ENCODE measurements at regions not wholly inside any gene's neighbourhood (a gene's known extent, or its start where the extent isn't known, plus 50 kb on each side); places are given as distances from the start of the nearest gene placed in this dataset.

- TF ChIP-seq CTCF (IDR thresholded peaks at IDR 0.05 in 2 of 3, conservative IDR thresholded peaks at IDR 0.05 in 1 of 3; ENCODE audit: borderline replicate concordance in 1 of 3, insufficient read depth in 1 of 3, low read depth in 2 of 3, low read length in 2 of 3), result no peak
- no peak for TF ChIP-seq EGR1 (IDR thresholded peaks at IDR 0.05; ENCODE audit: low read depth)
- no peak for TF ChIP-seq EZH2 (IDR thresholded peaks at IDR 0.05)
- TF ChIP-seq POLR2AphosphoS5 (IDR thresholded peaks at IDR 0.05; ENCODE audit: low read depth, low read length), result no peak
- TF ChIP-seq ATF3 (IDR thresholded peaks at IDR 0.05), result no peak
- no peak for TF ChIP-seq ZNF274 (IDR thresholded peaks at IDR 0.05; ENCODE audit: low read depth, low read length)
Observed at GRCh38 chr14:76962303-76962660, 66.2 kb downstream of the IRF2BPL start (continued).

GRCh38 chr14:76961631-76962302, 66.7 kb downstream of the IRF2BPL start:
- ChIA-PET POLR2A (interaction anchor here (0.6 to 3.1 kb wide), 23 partner anchors 9 to 111 kb away, joined by 3 to 30 read pairs (median 6); partner anchors contain the start of gene IRF2BPL), CTCF (interaction anchor here (0.6 to 2.6 kb wide), 16 partner anchors 9 to 190 kb away, joined by 3 to 10 read pairs (median 4); no protein-coding TSS in a partner anchor), RAD21 (ENCODE audit: low non-redundant PET in 1 of 2, low total read pairs in 2 of 2, uncharacterized antibody in 2 of 2, unreplicated experiment in 2 of 2) (interaction anchor here (0.8 to 1.6 kb wide), 14 partner anchors 8 to 137 kb away, joined by 3 to 8 read pairs (median 4); partner anchors contain the start of gene CIPC (in 1 of the 2))
- no peaks in the 10 kb centered on the region for H3K36me3 ChIP-seq (ENCODE audit: control insufficient read depth in 1 of 2, insufficient read depth in 2 of 2, low read length in 2 of 2)
- BruUV-seq (replicated peaks), result no TSS peak
- TF ChIP-seq RAD21 (IDR thresholded peaks at IDR 0.05; ENCODE audit: low read depth) (no peak), REST (IDR thresholded peaks at IDR 0.05; ENCODE audit: low read depth) (no peak), EGR1 (IDR thresholded peaks at IDR 0.05; ENCODE audit: low read depth) (no peak), FOSL1 (IDR thresholded peaks at IDR 0.05; ENCODE audit: low read depth) (no peak), POLR2A (IDR thresholded peaks at IDR 0.05; ENCODE audit: borderline replicate concordance, extremely low read depth, insufficient read depth, insufficient read length) (peak; percentile 33), POLR2AphosphoS5 (IDR thresholded peaks at IDR 0.05; ENCODE audit: low read depth, low read length) (peak; percentile 68), YY1 (IDR thresholded peaks at IDR 0.05; ENCODE audit: extremely low read depth, insufficient replicate concordance, low read depth, low read length) (peak; percentile 8), ZBTB33 (IDR thresholded peaks at IDR 0.05; ENCODE audit: extremely low read depth, insufficient replicate concordance, low read length) (peak; percentile 53), TCF7L2 (IDR thresholded peaks at IDR 0.05; ENCODE audit: borderline replicate concordance, extremely low read depth, insufficient read depth, insufficient read length) (peak; percentile 92)
- no peaks in the 10 kb centered on the region for H4K20me1 ChIP-seq (ENCODE audit: insufficient read depth)
- H3K9ac ChIP-seq (ENCODE audit: low read length), result peak overlapping the region; percentile 74
- peak overlapping the region; percentile 100 for H3K27ac ChIP-seq (ENCODE audit: low read depth, low read length)
- ATAC-seq (peak; percentile 84), DNase-seq (ENCODE audit: low read depth, low spot score) (peak; percentile 98)
- peaks cover 84 to 89% of the 10 kb centered on the region in 2 experiments for H3K4me1 ChIP-seq (ENCODE audit: control insufficient read depth in 1 of 2, insufficient read depth in 2 of 2, low read length in 2 of 2)
- H3K4me2 ChIP-seq (ENCODE audit: low read length), result peak overlapping the region; percentile 79
- no peak overlapping the region for H2AFZ ChIP-seq (ENCODE audit: low read depth, low read length, poor library complexity, severe bottlenecking)
- no peaks in the 10 kb centered on the region for H3K79me2 ChIP-seq (ENCODE audit: insufficient read depth, low read length)
- intact Hi-C loops (cut with micrococcal nuclease), result loop anchor here (1.0 kb wide), 2 partner anchors 43 to 92 kb away; no protein-coding TSS in a partner anchor
- no peaks in the 10 kb centered on the region for H3K9me3 ChIP-seq (ENCODE audit: control insufficient read depth in 1 of 2, insufficient read depth in 1 of 2, low read depth in 1 of 2, low read length in 2 of 2)
- peak overlapping the region; percentile 12 to 45 for H3K4me3 ChIP-seq (replicated peaks in 1 of 2; ENCODE audit: low read depth in 1 of 2, low read length in 2 of 2)
- no peaks in the 10 kb centered on the region for H3K27me3 ChIP-seq (ENCODE audit: insufficient read depth, low read length)
- H3K9me2 ChIP-seq (ENCODE audit: insufficient read depth), result no peaks in the 10 kb centered on the region
